HG02852 (cell line): ENCODE measurements at regions not wholly inside any gene's neighbourhood (a gene's known extent, or its start where the extent isn't known, plus 50 kb on each side); places are given as distances from the start of the nearest gene placed in this dataset.
A peak's percentile ranks its signal among the peaks of the same experiment; 100 is the strongest.
"Not testable (repeated sequence)": the region's sequence is repeated elsewhere in the genome, so short reads cannot be mapped to it uniquely, and the experiment has no call there.

ENCODE experiments used
- ATAC-seq: cut with Tn5 transposase; IDR thresholded peaks from one replicate; pipeline ENCODE4 v1.9.1; 2021; ENCODE audit warnings: mild to moderate bottlenecking, moderate library complexity; ENCODE audit not compliant: unreplicated experiment

GRCh38 chr12:97977870-97978405, 515.3 kb downstream of the RMST start:
- no peak for ATAC-seq

GRCh38 chr12:97982684-97983083, 520.1 kb downstream of the RMST start:
- ATAC-seq, result no peak

GRCh38 chr12:97983796-97984195, 521.2 kb downstream of the RMST start:
- no peak for ATAC-seq

DNA sequence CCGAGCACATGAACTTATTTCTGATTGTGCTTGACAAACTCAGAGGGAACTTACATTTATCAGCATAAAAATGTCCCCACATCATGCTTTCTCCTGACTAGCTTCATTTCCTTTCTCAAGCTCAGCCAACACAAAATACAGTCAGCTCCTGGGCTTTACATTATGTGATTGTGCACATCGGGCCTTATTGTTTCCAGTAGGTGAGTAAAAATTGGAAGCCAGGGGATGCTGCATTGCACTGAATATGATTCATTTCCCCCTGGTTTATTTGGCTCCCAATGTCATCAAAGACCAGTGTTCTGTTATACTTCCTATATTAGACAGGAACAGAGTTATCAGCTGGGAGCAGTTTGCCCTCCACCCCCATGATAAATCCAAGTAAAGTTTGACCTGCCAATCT, 521.8 kb downstream of the RMST start:
- no peak for ATAC-seq

- ATAC-seq, result no peak
Measured at GRCh38 chr12:97984974-97985580, 522.5 kb downstream of the RMST start.

DNA sequence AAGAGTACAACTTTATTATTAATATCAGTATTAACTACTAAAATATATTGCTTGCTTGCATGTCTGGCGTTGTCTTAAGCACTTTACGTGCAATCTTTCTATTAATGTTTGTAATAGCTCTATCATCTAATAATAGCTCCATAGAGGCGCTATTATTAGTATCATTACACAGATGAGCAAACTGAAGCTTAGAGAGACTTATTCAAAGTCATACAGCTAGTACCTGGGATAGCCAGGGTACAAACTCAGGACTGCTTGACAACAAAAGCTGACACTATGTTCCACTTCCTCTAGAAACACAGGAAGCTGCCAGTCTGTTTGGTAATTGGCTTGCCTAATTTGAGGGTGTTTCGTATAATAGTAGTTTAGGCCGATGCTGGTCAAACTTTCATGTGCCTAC, 523.2 kb downstream of the RMST start:
- ATAC-seq, result no peak

DNA sequence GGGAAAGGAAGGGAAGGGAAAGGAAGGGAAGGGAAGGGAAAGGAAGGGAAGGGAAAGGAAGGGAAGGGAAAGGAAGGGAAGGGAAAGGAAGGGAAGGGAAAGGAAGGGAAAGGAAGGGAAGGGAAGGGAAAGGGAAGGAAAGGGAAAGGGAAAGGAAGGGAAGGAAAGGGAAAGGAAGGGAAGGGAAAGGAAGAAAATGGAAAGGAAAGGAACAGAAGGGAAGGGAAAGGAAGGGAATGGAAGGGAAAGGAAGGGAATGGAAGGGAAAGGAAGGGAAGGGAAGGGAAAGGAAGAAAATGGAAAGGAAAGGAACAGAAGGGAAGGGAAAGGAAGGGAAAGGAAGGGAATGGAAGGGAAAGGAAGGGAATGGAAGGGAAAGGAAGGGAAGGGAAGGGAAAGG, 526.0 kb downstream of the RMST start:
- ATAC-seq, result not testable (repeated sequence)

GRCh38 chr12:97989366-97989940, 525.9 kb upstream of the TMPO start:
- ATAC-seq, result no peak

DNA sequence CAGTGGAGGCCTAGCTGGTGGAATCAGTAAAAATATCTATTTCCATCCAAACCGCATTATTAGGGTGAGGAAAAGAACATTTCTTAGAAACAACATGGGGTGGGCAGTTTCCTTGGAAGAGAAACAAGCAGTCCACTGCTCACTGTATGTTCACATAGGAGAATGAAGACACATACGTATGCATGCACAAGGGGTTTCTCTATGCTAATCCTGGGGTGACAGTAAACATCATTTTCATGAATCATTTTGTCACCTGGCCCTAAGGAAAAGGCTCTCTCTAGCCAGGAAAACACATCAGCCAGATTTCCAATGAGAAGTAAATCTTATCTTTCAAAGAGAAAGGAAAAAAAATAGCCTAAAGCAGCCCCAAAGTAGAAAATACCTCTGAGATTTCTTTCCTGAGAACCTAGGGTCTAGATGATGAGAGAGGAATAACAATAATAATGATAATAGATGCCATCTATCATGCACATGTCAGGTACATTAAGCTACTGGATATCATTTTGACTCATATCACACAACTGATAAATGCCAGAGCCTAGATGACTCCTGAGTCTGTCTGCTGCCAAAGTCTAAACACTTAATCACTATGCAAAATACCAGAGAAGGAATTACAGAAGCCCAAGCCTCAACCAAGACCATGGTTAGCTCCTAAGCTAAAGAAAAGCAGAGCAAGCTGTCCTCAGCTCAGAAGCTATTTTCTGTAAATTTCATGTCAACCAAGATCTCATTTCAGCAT, 520.5 kb upstream of the TMPO start:
- no peak for ATAC-seq

DNA sequence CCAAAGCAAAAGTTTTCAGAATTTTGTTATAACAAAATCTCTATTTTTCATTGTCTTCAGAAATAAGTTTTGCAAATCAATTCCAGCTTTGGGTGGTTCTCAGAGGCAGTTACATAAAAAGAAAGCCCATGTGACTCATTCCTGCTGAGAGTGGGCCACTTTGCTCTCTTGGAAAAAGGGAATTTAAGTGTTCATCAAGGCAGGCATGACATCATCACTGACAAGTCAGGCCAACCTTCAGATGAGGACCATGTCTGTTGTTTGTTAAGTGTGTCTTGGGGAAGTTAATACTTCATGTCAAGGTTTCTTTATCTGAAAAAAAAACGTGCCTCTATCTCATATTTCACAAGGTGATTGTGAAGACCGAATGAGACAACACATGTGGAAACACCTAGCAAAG, 519.8 kb upstream of the TMPO start:
- ATAC-seq, result no peak

- ATAC-seq, result no peak
Measured at GRCh38 chr12:98001430-98001829, 514.0 kb upstream of the TMPO start.

- peak; percentile 75 for ATAC-seq
Measured at GRCh38 chr12:98002887-98003493, 512.4 kb upstream of the TMPO start.

DNA sequence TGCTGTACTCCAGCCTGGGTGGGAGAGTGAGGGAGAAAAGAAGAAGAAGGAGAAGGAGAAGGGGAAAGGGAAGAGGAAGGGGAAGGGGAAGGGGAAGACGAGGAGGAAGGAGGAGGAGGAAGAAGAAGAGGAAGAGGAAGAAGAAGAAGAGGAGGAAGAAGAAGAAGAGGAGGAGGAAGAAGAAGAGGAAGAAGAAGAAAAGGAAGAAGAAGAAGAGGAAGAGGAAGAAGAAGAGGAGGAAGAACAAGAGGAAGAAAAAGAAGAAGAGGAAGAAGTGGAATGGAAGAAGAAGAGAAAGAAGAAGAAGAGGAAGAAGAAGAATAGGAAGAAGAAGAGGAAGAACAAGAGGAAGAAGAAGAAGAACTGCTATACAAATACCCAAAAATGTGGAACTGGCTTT, 507.4 kb upstream of the TMPO start:
- no peak for ATAC-seq

DNA sequence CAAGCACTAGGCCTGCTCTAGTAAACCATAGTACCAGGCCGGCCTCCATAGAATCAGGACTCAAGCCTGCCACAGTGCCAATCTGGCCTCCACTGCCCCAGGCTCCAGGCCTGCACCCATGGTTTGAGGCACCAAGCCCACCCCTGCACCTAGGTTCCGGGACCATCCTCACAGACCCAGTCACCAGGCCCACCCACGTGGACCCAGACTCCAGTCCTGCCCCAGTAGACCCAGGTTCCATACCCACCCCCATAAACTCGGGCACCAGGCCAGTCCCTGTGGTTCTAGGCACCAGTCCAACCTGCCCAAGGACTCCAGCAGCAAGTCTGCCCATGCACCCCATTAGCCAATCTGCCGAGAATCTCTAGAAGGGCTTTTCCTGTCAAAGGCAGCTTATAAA, 501.8 kb upstream of the TMPO start:
- no peak for ATAC-seq

GRCh38 chr12:98018836-98019235, 496.6 kb upstream of the TMPO start:
- no peak for ATAC-seq

GRCh38 chr12:98020376-98020775, 495.0 kb upstream of the TMPO start:
- no peak for ATAC-seq

GRCh38 chr12:98022961-98023360, 492.4 kb upstream of the TMPO start:
- no peak for ATAC-seq

DNA sequence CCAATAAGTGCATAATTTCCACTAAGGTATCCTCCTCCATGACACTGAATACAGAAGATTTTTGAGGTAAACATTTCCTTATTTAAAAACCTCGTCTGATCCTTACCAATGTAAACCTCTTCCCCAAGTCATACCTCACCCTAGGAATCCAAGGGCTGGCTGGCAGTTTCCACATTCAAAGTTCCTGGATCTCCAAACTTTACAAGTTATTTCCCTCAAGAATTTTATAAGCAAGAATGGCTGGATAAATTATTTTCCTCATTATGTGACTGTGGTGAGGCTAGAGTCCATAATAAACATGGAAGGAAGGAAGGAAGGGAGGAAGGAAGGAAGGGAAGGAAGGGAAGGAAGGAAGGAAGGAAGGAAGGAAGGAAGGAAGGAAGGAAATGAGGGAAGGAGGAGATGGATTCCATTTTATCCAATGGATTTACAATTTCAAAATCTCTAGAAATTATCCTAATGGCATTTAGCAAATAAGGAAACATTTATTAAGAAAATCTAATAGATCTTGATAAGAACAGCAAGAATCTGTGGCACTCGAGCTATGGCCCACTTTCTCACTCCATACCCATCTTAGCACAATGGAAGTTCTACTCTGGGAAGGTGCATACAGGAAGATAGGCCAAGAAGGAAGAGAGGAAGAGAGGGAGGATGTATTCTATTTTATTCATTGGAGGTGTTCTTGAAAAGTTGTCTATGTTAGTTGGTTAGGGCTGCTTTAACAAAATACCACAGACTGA, 477.8 kb upstream of the TMPO start:
- no peak for ATAC-seq

DNA sequence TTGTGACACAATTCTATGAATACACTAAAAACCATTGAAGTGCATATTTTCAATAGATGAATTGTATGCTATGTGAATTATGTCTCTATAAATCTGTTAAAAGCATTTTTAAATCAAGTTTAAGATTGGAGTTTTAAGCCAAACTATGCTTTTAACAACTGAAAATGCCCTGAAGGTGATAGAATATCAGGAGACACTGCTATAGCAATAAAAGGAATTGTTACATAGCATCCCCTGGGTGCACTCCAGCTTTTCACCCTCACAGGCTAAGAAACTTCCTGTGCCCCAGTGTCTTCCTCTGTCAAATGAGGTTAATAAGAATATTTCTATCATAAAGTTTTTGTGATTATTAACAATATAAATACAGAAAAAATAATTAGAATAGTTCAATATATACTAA, 472.7 kb upstream of the TMPO start:
- no peak for ATAC-seq

- no peak for ATAC-seq
Measured at GRCh38 chr12:98045395-98045794, 470.0 kb upstream of the TMPO start.

GRCh38 chr12:98048326-98048725, 467.1 kb upstream of the TMPO start:
- ATAC-seq, result no peak
